SJSA1 (cell line): ENCODE measurements at regions not wholly inside any gene's neighbourhood (a gene's known extent, or its start where the extent isn't known, plus 50 kb on each side); places are given as distances from the start of the nearest gene placed in this dataset.
A peak's percentile ranks its signal among the peaks of the same experiment; 100 is the strongest.
"Not testable (repeated sequence)": the region's sequence is repeated elsewhere in the genome, so short reads cannot be mapped to it uniquely, and the experiment has no call there.

Experiments
- DNase-seq, 2 experiments: peaks; one replicate each; pipeline ENCODE4 v3.0.0-alpha.2; 2015 to 2020; ENCODE audit warnings: low spot score in 2 of 2, low read depth in 1 of 2
- H3K27ac ChIP-seq: fragments of 250-450 bp; sonication (Bioruptor Pico); 2 replicates; pipeline ENCODE4 v1.5.1; 2020; ENCODE audit warnings: mild to moderate bottlenecking, moderate library complexity
- H3K27me3 ChIP-seq: fragments of 250-450 bp; sonication (Bioruptor Pico); replicated peaks from 2 replicates; pipeline ENCODE4 v1.5.1; 2020; ENCODE audit warnings: mild to moderate bottlenecking, moderate library complexity
- H3K36me3 ChIP-seq: fragments of 250-450 bp; sonication (Bioruptor Pico); 2 replicates; pipeline ENCODE4 v1.5.1; 2020; ENCODE audit warnings: mild to moderate bottlenecking
- H3K4me1 ChIP-seq: fragments of 250-450 bp; sonication (Bioruptor Pico); replicated peaks from 2 replicates; pipeline ENCODE4 v1.6.1; 2021; ENCODE audit warnings: mild to moderate bottlenecking
- H3K4me3 ChIP-seq: fragments of 250-450 bp; sonication (Bioruptor Pico); 2 replicates; pipeline ENCODE4 v1.5.1; 2020; ENCODE audit warnings: mild to moderate bottlenecking
- H3K9me3 ChIP-seq: fragments of 250-450 bp; sonication (Bioruptor Pico); replicated peaks from 2 replicates; pipeline ENCODE4 v1.5.1; 2020; ENCODE audit warnings: mild to moderate bottlenecking

DNA sequence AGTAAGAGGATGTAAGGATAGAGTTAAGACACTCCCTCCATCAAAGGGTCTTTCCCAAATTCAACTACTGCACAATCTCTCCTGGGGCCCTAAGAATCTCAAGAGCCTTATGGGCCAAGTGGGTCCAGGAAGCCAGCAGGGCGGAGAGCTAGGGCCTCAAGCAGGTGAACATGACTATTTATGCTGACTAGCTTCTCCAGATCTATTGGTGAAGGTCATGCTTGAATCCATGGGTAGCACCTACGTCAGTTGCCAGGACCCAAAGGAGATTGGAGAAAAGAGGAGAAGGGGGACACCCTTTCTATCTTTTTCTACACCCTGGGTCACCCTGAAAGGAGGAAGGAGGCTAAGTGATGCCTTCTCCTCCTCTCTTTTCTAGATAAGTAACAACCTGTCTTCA, 534.2 kb upstream of the MIS18BP1 start:
- Histone ChIP-seq H3K4me3 (no peak overlapping the region), H3K36me3 (no peaks in the 10 kb centered on the region), H3K4me1 (no peaks in the 10 kb centered on the region), H3K27me3 (no peaks in the 10 kb centered on the region), H3K27ac (no peak overlapping the region), H3K9me3 (peaks cover 2% of the 10 kb centered on the region; the same call in 1 of the 2 replicates)
- DNase-seq = no peak

DNA sequence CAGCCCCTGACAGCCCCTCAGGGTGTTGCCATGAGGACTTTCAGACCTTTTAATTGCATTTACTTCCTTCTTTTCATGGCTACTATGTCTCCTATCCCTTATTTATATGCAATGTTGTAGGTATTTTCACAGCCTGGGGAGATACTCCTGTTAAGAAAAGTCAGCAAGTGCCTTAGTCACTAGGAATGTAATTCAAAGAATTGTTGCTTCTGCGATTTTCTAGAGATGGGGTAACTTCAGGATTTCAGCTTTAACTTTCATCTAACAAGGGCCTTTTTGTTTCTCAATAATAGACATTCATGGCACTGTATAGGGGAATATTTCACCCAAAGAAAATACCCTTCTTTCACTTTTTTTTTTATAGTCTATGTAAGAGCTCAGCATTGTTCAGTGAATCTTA, 533.3 kb upstream of the MIS18BP1 start:
- no peaks in the 10 kb centered on the region for H3K4me1 ChIP-seq
- H3K27me3 ChIP-seq = no peaks in the 10 kb centered on the region
- no peaks in the 10 kb centered on the region for H3K36me3 ChIP-seq
- H3K4me3 ChIP-seq = no peak overlapping the region
- H3K9me3 ChIP-seq = peaks cover 2% of the 10 kb centered on the region; the same call in 1 of the 2 replicates
- H3K27ac ChIP-seq = no peak overlapping the region
- DNase-seq = no peak

DNA sequence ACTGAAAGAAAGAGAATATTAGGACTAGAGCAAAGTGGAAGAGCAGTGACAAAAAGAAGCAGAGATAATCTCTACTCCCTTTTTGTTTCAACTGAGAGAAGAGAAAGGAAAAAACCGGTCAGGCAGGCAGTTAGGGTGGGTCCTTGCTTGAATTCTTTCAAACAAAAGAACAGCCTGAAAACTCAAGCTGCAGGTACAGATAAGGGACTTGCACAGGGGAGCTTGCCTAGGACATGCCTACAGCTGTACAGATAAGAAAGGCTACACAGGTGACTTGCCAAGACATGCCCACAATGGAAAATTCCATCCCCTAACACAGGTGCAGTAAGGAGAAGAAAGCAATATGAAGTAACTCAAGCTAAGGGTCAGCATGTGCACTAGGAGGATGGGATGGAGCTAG, 532.2 kb upstream of the MIS18BP1 start:
- no peak for DNase-seq
- H3K4me3 ChIP-seq = no peak overlapping the region
- no peak overlapping the region for H3K27ac ChIP-seq
- H3K36me3 ChIP-seq = no peaks in the 10 kb centered on the region
- H3K4me1 ChIP-seq = no peaks in the 10 kb centered on the region
- H3K9me3 ChIP-seq = peaks cover 2% of the 10 kb centered on the region; the same call in 1 of the 2 replicates
- no peaks in the 10 kb centered on the region for H3K27me3 ChIP-seq

DNA sequence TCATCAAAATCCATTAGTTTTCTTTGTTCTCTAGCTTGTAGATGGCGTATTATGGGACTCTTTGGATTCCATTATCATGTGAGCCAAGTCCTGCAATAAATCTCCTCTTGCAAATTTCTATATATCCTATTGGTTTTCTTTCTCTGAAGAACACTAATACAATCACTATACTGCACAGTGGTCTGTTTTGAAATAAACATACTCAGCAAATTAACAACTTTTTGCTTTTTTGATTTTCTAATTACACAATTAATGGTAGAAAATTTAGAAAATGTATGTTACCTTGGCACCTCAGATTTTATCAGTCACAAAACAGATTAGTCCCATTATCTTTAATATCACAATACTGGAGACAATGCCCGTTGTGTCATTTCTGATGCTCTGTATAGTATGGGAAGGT, 513.2 kb upstream of the MIS18BP1 start:
- Histone ChIP-seq H3K36me3 (no peaks in the 10 kb centered on the region), H3K27ac (no peak overlapping the region), H3K9me3 (no peaks in the 10 kb centered on the region), H3K4me1 (no peaks in the 10 kb centered on the region), H3K4me3 (no peak overlapping the region), H3K27me3 (no peaks in the 10 kb centered on the region)
- no peak for DNase-seq

DNA sequence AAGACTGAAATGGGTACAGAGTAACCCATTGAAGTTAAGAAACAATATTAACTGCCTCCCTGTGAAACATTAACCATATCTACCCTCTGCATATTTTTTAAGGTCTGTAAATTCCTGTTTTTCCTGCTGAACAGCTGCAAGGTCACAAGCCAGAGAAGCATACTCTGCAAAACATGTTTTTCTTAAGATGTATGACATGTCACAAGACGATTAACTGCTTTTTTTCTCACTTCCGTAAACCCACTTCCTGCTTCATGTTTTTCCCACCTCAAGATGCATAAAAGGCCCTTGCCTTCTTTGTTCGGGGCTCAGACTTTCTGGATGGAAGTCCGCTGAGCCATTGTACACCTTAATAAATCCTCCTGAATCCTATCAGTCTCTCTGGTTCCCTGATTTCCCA, 504.7 kb upstream of the MIS18BP1 start:
- Histone ChIP-seq H3K27ac (no peak overlapping the region), H3K36me3 (no peaks in the 10 kb centered on the region), H3K27me3 (no peaks in the 10 kb centered on the region), H3K9me3 (no peaks in the 10 kb centered on the region), H3K4me3 (no peak overlapping the region), H3K4me1 (no peaks in the 10 kb centered on the region)
- DNase-seq = no peak

DNA sequence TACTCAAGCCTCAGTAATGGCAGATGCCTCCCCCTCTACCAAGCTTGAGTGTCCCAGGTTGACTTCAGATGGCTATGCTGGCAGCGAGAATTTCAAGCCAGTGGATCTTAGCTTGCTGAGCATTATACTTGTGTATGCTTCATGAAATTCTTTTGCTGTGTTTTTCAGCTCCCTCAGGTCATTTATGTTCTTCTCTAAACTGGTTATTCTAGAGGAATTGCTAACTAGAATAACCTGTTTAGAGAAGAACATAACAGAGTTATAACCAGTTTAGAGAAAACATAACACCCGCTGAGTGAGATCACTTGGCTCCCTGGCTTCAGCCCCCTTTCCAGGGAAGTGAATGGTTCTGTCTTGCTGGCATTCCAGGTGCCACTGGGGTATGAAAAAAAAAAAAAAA, 503.4 kb upstream of the MIS18BP1 start:
- H3K27ac ChIP-seq, DNase-seq, H3K27me3 ChIP-seq, H3K4me1 ChIP-seq, H3K36me3 ChIP-seq, H3K4me3 ChIP-seq, H3K9me3 ChIP-seq: not testable (repeated sequence)

DNA sequence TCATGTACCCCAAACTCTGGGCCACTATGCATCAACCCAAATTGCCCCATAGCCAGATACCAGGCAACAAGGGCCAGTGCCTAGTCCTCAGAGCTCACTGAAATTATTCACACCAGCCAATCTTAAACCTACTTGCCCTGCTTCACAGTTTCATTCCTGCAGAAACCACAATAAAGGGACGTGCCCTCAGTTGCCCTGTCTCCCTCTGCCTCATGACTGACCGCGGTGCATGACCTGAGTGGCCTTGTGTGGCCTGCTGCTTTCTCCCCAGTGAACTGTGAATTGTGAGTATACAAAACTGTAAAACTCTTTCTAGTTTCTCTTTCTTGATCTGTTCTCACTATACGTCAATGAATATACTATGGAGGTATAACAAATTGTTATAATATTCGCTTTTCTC, 490.9 kb upstream of the MIS18BP1 start:
- Histone ChIP-seq H3K9me3 (no peaks in the 10 kb centered on the region), H3K27ac (no peak overlapping the region), H3K4me1 (no peaks in the 10 kb centered on the region; the same call in 1 of the 2 replicates), H3K27me3 (no peaks in the 10 kb centered on the region), H3K4me3 (no peak overlapping the region), H3K36me3 (no peaks in the 10 kb centered on the region)
- peak; percentile 20 to 42 for DNase-seq

DNA sequence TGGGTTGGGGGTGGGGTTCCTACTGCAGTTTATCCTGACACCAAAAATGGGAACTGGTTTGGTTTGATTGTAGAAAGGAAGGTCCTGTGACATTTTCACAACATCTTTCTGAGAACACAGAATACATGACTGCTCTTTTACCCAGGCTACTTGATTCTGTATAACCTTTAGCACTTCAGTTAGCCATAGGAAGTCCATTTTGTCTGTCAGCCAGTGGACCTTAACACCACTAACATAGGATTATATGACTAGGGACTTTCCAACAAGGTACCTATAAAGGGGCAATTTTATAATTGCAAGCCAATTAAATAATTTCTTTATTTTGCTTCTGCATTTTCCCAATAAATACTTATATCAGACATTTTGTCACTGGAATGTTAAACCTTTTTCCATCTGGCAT, 489.2 kb upstream of the MIS18BP1 start:
- no peaks in the 10 kb centered on the region for H3K27me3 ChIP-seq
- no peak overlapping the region for H3K27ac ChIP-seq
- H3K4me1 ChIP-seq = no peaks in the 10 kb centered on the region; the same call in 1 of the 2 replicates
- H3K36me3 ChIP-seq = no peaks in the 10 kb centered on the region
- DNase-seq = no peak
- H3K9me3 ChIP-seq = no peaks in the 10 kb centered on the region
- H3K4me3 ChIP-seq = no peak overlapping the region

DNA sequence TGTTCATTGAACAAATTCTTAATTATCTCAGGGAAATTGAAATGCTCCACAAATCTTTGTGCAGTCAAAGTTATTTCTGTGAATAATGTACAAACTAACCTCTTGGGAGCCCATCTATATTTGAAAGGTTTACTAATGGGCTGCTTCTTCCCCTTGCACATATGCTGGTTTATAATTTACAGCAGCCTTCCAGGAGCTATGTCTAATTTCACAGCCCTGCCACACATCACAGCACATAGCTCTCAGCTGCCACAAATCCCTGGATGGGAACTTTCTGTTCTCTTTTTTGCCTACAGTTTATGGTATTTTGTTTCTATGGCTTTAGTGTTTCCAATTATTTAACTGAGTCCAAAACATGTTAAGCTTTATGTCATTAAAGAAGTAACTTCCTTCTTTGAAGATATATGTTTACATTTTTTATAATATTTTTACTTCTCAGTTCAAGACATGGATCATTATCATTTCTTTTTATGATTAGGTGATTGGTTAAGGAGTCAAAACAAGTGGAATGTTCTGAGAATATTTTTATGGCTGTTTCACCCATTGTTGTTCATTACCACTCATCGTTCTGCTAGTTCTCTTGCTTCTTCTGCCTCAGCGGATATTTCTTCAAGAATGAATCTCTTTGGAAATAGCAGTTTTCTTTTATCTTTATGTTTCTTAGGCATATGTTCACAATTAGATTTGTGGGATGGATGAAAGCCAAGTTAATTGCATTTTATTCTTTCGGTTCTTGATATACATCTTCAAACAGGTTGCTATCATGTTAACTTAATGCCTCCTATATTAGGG, 475.6 kb upstream of the MIS18BP1 start:
- H3K4me3 ChIP-seq = no peak overlapping the region
- no peak overlapping the region for H3K27ac ChIP-seq
- H3K9me3 ChIP-seq = no peaks in the 10 kb centered on the region
- no peaks in the 10 kb centered on the region for H3K36me3 ChIP-seq
- H3K27me3 ChIP-seq = no peaks in the 10 kb centered on the region
- H3K4me1 ChIP-seq = no peaks in the 10 kb centered on the region
- DNase-seq = no peak

DNA sequence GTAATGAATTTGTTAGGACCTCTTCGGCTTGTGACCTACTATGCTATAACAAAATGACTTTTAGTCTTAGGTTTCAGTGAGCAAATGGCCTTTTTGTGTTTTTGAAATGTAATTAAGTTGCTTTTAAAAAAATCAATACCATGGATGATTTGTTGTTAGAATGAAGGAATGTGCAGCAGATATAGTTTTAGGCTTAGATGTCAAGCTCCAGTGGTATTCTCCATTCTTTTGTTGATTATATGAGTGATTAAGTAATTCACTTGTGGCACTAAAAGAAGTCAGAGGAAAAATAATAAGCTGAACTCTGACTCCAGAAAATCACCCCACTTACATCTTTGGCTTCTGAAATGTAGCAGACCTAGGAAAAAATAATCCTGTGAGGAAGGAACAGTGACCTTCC, 474.1 kb upstream of the MIS18BP1 start:
- DNase-seq = no peak
- Histone ChIP-seq H3K36me3 (no peaks in the 10 kb centered on the region), H3K27ac (no peak overlapping the region), H3K4me1 (no peaks in the 10 kb centered on the region), H3K27me3 (no peaks in the 10 kb centered on the region), H3K4me3 (no peak overlapping the region), H3K9me3 (no peaks in the 10 kb centered on the region)

DNA sequence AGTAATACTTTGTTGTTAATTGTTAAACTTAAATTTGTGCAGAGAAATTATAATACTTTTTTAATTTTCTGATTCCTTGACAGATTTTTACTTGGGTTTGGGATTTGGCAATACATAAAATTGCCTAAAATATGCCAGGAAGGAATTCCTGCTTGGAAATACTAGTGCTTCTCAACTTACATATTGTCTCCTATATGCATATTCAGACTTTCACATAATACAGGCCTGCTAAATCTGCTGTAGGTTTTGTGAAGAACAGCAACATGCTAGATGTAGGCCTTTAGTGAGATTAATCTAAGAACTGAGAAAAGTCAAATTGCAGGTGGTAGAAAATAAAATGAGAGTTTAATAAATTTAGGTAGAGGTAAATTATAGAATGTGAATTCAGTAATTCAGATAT, 468.5 kb upstream of the MIS18BP1 start:
- Histone ChIP-seq H3K27me3 (no peaks in the 10 kb centered on the region), H3K9me3 (no peaks in the 10 kb centered on the region), H3K27ac (no peak overlapping the region), H3K4me3 (no peak overlapping the region), H3K4me1 (no peaks in the 10 kb centered on the region), H3K36me3 (no peaks in the 10 kb centered on the region)
- DNase-seq = no peak

DNA sequence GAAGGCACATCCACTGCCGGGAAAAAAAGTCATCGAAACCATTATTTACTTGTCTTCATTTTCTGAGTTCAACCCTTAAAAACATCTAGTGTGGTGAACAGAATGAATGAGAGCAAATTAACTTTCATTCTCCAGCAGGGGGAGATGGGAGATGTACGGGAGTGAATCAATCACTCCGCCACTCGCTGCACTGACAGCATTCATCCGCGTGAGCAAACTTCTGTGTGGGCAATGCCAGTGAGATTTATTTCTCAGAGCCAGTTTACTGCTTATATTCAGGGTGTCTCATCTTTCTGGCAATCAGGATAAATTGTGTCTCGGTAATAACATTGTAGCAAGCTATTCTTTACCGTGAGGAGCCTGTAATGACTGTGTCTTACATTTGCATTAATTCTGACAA, 463.6 kb upstream of the MIS18BP1 start:
- H3K27ac ChIP-seq = no peak overlapping the region
- 0 out of 2 replicates have a peak, but pooled peaks cover 3% of the 10 kb centered on the region for H3K9me3 ChIP-seq
- H3K36me3 ChIP-seq = no peaks in the 10 kb centered on the region
- H3K4me3 ChIP-seq = no peak overlapping the region
- no peaks in the 10 kb centered on the region for H3K27me3 ChIP-seq
- H3K4me1 ChIP-seq = peaks cover 8% of the 10 kb centered on the region; the same call in 1 of the 2 replicates
- no peak for DNase-seq

DNA sequence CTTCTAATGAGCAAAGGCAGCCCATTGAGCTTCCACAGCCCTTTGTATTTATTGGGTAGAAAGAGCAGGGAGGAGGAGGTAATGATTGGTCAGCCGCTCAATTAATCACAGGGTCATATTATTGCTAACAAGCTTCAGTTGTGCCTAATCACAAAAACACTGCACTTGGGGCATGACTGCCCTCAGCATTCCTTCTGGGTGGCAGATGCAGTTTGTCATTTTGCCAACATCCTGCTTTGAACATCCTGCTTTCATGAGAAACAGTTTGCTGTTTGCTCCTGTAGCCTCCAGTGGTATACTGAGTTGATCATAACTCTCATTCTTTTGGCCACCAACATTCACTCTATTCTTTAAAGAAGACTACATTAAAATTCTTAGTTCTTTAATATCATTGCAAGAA, 462.9 kb upstream of the MIS18BP1 start:
- Histone ChIP-seq H3K4me1 (peaks cover 8% of the 10 kb centered on the region; the same call in 1 of the 2 replicates), H3K36me3 (no peaks in the 10 kb centered on the region), H3K9me3 (0 out of 2 replicates have a peak, but pooled peaks cover 3% of the 10 kb centered on the region), H3K27me3 (no peaks in the 10 kb centered on the region), H3K4me3 (no peak overlapping the region), H3K27ac (no peak overlapping the region)
- DNase-seq = no peak

DNA sequence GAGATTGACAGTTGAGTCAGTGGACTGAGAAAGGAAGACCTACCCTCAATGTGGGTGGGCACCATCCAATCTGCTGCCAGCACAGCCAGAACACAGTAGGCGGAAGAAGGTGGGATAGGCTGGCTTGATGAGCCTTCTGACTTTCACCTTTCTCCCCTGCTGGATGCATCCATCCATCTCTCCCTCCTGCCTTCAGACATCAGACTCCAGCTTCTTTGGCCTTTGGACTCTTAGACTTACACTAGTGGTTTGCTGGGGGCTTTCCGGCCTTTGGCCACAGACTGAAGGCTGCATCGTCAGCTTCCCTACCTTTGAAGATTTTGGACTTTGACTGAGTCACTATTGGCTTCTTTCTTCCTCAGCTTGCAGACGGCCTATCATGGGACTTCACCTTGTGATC, 456.5 kb upstream of the MIS18BP1 start:
- 0 out of 2 replicates have a peak, but pooled peaks cover 5% of the 10 kb centered on the region for H3K4me1 ChIP-seq
- DNase-seq = no peak
- no peak overlapping the region for H3K4me3 ChIP-seq
- H3K9me3 ChIP-seq = 0 out of 2 replicates have a peak, but pooled peaks cover 3% of the 10 kb centered on the region
- no peak overlapping the region for H3K27ac ChIP-seq
- H3K27me3 ChIP-seq = no peaks in the 10 kb centered on the region
- no peaks in the 10 kb centered on the region for H3K36me3 ChIP-seq
